Esophagus muscularis mucosa (tissue), 3 donors: ENCODE measurements at regions not wholly inside any gene's neighbourhood (a gene's known extent, or its start where the extent isn't known, plus 50 kb on each side); places are given as distances from the start of the nearest gene placed in this dataset.

Experiments
- CTCF ChIP-seq, 3 experiments: fragments of 200-600 bp in 2 of 3; fragments of 450-650 bp in 1 of 3; sonication (generic) in 2 of 3; IDR thresholded peaks; one replicate each; pipeline ENCODE4 v1.5.1; 2017 to 2019; ENCODE audit warnings: antibody characterized with exemption in 3 of 3, mild to moderate bottlenecking in 2 of 3, moderate library complexity in 1 of 3
- POLR2A ChIP-seq: fragments of 450-650 bp; IDR thresholded peaks from one replicate; pipeline ENCODE4 v1.6.1; 2017; ENCODE audit warnings: antibody characterized with exemption, moderate library complexity, mild to moderate bottlenecking, low read depth

DNA sequence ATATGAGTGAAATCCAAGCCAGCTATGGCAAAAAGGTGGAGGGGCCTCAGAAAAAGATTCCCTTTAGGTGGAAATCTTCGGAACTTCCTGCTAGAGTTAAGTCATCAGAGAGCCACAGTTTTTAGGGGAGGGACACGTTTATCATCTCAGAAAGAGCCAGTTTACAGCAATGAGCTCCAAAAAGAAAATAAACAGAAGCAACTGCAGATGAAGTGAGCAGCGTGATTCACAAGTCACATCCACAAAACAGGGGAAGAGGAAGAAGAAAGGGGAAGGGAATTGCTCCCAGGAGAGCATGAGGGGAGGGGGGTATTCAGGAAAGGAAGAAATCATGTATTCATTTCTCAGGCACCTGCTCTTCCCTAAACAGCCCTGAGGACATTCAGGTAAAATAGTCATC is 156.2 kb upstream of the FOXK1 start:
- TF ChIP-seq POLR2A (no peak), CTCF (IDR thresholded peaks at IDR 0.05) (no peak)
